GM18499 (cell line): ENCODE measurements at regions not wholly inside any gene's neighbourhood (a gene's known extent, or its start where the extent isn't known, plus 50 kb on each side); places are given as distances from the start of the nearest gene placed in this dataset.

ENCODE experiments used
- ATAC-seq: cut with Tn5 transposase; IDR thresholded peaks from one replicate; pipeline ENCODE4 v1.9.1; 2021; ENCODE audit warnings: moderate number of reproducible peaks; ENCODE audit not compliant: insufficient read depth, unreplicated experiment

DNA sequence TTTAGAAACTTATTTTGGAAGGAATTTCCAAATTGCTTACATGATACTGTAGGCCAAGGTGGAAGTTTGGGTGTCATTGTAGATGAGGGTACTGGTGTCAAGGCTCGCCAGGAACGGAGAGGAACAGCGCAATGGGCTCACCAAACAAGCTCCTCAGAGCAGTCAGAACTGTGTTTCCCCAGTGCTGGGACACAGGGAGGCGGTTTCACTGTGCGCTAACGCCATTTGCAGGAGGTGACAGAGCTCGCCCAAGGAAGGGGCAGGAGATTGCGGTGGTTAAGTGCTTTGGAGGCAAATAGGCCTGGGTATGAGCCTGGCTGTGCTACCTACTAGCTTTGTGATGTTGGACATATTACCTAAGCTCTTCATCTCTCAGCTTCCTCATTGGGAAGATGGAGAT lies 57.3 kb downstream of the HHEX start:
- no peak for ATAC-seq

DNA sequence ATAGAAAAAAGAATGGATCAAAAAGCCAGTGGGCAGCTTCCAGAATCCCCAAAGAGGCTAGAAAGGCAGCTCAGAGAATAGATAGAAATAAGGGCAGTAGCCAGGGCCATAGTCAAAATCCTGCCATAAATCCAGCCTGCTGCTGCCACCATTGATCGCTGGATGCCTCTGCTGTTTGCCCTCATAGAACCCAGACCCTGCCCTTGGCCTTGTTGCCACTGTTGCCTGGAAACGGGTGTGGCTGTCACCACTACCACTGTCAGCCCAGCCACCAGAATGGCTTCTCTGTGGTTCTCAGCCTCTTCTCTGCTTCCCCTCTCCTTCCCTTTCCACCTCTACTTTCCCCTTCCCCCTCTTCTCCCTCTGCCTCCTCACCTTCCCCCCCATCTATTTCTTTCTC lies 57.8 kb downstream of the HHEX start:
- no peak for ATAC-seq

DNA sequence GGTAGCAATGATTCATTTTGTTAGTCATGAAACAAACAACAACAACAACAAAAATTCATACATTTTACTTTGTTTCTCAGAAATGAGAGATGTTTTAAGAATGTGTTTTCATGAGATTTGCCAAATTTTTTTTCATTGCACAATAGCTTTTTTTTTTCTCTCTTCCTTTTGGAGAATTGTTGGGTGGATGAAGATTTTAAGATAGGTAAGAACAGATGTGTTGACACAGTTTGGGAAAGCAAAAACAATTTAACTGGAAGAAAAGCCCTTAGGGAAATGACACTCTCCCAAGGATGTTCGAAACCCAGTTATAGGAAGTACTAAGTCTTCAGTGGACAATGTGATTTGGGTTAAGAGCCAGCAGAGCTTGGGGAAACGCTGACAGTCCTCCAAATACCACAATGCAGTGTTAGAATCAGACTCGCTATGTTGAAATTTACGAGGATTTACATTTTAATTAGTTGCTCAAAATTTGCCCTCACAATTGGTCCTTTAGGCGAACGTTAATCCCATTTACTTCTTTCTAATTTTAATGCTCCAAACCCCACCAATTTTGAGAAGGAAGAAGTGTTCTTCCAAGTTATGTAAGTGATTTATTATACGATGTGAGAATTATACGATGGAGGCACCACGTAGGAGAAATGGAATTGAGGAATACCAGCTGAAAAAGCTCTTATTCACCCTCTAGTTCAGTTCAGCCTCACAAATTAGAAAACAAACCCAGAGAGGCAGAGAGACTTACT lies 61.2 kb downstream of the HHEX start:
- ATAC-seq = no peak

DNA sequence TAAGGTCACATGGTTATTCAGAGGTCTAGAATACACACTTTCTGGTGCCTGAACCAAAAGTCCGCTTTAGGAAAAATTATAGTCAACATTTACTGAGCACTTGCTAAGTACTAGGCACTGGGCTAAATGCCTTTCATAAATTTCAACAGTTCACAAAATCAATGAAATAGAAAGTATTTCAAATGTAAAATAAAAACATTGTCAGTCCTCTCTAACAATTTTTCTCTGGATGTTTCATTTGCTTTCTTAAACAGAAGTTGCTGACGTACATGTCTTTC lies 61.7 kb downstream of the HHEX start:
- ATAC-seq = no peak

DNA sequence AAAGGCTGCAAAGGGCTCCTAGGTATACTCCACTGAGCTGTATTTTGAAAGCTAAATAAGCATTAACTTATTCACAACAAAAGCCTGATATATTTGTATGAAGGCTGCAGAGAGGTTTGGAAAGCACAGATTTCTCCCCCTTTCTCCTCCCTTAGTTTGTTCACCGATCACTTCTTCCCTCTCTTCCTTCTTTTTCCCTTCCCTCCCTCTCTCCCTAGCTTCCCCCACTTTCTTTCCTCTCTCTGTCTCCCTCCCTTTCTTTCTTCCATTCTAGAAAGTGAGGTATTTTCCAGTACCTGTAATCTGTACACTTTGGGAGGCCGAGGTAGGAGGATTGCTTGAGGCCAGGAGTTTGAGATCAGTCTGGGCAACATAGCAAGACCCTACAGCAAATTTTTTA lies 62.1 kb downstream of the HHEX start:
- no peak for ATAC-seq

DNA sequence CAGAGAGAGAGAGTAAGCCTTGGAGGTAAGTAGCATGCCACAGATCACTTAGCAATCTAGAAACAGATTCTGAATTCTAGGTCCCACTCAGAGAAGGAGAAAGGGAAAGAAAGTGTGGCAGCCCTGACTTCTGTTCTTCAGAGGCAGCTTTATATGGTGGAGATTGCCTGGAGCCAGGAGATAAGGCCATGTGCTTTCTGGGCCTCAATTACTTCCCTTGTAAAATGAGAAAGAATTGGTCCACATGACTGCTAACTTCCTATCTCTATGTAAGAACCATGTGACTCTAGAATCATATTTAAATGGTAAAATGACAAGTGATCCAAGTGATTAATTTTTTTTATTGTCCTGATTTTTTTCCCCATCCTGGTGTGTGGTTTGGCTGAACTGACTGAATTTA lies 64.1 kb downstream of the HHEX start:
- ATAC-seq = no peak

DNA sequence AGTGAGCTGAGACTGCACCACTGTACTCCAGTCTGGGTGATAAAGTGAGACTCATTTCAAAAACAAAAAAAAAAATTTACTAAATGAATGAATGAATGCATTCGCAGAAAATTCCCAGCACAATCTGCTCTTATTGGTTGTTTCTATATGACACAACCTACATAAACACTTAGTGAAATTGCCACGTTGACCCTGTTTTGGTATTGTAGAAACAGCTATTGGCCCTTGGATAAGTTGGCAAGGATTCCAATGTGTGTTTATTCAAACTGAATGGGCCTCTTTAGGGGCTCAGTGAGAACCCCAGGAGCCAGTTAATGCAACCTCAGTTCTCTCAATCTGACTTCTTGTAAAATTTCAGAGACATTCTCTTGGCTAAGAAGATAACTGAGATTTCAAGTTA lies 66.0 kb downstream of the HHEX start:
- ATAC-seq = no peak

DNA sequence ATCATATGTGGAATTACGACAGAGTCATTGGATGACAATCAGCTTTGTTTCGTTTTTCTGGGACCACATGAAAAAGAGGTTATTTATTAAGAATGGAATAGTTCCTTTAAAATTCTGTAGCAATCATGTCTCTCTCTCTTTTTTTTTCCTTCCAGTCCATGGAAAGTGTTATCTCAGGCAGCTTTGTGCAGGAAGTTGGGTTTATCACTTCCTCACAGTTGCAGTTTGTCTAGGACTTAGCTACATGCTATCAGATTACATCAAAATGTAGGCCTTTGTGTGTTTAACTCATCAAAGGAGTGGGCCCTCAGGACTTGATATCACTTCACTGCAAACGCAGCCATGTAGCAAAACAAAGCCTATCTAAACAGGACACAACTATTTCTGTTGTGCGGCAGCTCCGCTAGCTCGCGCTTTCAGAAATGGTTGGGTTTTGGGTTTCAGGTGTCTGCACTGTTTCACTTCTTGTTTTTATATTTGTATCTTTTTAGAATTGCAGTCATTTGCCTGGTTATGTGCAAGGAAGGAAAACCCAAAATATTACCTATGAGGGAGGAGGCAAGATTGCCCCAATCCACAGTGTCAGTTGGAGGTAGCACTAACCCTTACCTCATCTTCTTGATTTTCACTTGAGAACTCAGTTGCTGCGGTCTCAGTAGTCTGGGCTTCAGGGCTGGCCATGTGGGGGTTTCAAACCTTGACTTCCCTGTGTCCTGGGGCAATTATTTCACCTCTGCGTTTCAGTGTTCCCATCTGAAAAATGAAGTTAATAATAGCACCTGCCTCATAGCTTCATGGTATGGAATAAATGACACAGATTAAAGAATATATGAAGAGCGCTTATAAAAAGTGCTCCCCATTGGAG lies 66.7 kb downstream of the HHEX start:
- ATAC-seq = peak; percentile 86

DNA sequence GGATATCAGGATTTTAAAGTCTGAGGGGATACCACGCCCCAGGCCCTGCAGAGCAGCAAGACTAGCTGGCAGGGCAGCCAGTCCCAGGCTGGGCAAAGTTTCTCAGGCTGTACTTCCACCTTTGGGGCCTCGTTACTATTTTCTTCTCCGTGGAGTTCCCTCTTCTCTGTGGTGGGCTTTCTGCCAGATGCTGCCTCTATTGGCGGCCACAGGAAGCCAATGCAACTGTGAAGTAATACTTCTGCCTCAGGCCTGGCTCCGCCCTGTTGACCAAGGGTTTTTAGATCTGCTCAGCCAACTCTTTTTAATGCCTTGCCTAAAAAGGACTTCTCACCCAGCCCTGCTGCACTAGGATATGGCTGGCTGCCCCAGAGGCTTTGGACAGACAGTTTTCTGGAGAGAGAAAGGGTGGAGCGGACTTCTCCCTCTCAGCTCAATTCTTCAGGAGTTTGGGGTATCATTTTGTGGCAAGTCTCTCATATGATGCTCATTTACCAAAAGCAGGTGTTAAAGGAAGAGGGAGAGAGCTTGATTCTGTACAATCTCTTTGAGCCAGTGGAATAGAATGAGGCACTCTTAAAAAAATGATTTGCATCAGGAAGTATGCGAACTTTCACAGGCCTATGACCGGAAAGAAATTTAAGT lies 67.4 kb downstream of the HHEX start:
- peak; percentile 50 for ATAC-seq

DNA sequence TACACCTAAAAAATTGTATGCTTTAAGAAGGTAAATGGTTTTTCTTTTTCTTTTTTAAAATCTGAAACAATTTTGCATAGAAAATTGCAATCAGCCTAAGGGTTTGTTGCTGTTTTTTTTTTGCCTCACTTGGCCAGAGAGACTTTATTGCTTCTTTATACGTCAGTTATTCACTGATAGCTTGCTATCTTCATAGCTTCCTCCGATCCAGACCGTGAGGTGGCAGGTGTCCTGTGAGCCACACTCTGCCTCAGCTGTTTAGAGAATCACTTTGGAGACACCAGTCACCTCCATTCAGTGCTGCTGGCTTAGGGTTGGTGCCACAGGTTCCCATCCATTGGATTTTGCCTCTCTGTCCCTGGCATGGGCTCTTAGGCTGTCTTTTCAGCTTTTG lies 68.0 kb downstream of the HHEX start:
- ATAC-seq = no peak

DNA sequence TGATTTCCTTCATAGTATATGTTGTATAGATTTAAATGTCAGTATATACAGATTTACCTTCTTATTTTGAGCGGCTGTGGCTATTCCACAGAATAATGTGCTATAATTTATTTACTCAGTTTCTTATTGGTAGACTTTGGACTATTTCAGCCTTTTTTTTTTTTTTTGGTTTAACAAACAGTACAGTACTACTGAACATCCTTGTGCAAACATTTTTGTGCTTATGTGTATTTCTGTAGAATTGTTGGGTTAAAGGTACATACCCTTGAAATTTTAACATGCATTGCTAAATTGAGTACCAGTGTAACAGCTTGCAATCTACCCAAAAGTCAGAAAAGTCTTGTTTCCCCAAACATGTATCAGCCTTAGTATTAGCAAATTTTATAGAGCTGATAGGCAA lies 68.8 kb downstream of the HHEX start:
- no peak for ATAC-seq

DNA sequence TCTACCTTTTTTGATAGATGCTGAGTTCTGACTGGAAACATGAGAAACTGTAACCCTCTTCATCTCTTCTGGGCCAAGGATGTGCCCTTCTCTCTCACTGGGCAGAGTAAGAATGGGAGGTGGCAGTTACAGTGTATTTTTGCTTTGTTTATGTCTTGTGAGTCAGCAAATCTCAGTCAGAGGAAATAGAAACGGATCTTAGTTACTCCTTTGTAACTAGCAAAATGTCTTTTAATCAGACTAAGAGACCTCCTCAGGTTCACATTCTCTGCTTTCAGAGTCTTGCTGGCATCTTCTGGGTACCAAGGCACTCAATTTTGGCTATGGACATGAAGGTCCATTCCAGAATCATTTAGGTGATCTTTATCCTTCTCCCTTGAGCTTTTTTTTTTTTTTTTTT lies 70.9 kb downstream of the HHEX start:
- ATAC-seq = no peak

DNA sequence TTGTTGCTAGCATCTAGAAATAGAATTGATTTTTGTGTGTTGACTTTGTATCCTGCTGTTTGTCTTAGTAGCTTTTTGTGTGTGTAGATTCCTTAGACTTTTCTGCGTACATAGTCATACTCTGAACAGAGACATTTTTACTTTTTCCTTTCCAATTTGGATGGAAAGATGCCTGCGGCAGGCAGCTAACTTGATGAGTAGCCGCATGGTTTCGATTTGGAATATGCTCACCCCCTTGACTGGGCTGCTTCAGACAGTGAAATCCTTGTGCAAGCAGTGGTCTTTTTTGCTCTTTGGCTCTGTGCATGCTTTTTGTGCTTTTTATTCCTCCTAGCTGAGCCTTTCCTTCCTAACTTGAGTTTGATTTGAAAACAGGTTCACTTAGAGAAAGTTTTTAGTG lies 71.8 kb downstream of the HHEX start:
- ATAC-seq = no peak

DNA sequence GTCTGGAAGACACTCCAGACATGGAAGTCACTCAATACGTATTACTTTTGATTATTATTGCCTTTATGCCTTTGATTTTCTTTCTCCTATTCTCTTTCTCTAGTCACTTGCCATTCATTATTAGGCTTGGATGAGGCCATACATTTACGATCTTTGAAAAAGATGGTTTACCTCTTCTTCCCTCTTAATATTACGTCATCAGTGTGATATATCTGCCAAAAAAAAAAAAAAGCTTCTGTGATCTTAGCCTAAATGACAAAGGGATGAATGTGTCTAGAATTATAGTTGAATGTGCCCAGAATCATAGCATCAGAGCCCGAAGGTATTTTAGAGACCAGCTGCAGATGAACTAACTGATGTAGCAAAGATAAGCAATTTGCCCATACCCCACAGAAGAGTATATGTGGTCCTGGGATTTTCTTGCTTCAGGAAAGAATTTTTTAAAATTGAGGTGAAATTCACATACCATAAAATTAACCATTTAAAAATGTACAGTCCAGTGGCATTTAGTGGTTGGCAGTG lies 73.9 kb downstream of the HHEX start:
- no peak for ATAC-seq

DNA sequence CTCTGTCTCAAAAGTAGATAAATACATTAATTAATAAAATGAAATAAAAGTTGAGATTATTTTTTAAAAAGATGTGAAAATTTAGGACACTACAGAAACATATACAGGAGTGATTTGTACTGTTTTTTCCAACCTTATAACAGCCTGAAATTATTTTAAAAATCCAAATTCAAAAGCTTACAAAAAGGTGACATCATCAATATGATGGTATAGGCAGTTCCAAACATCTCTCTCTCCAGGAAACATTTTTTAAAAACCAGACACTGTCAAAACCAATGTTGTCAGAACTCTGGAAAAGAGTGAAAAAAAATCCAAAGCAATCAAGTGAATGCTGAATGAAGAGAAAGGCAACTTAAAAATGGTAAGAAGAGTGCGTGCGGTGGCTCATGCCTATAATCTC lies 76.7 kb downstream of the HHEX start:
- ATAC-seq = no peak

DNA sequence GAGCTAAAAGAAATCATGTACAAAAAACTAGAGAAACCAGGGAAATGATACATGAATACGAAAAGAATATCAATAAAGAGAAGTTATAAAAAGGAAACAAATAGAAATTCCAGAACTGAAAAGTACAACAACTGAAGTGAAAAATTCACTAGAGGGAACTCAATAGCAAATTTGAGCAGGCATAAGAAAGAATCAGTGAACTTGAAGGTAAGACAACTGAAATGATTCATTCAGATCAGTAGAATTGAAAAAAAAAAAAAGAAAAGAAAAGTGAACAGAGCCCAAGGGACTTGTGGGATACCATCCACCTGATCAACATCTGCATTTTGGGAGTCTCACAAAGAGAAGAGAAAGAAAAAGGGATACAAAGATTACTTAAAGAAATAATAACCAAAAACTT lies 78.3 kb downstream of the HHEX start:
- ATAC-seq = no peak

DNA sequence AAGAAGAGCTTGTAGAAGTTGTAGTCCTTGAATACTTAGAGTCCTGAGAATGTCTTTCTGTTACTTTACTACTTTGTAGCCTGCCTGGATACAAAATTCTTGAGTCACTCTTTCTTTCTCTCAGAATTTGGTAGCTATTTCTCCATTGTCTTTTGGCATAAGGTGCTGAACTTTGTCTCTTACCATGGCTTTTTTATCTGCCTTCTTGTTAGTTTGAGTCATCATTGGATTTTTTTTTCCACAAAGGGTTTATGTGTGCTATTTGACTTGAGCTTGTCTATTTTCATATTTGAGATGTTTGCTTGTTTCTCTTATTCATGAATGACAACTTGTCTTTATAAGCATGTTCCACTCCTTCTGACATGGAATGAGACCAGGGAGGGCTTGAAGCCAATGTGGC lies 74.5 kb upstream of the EXOC6 start:
- ATAC-seq = no peak

DNA sequence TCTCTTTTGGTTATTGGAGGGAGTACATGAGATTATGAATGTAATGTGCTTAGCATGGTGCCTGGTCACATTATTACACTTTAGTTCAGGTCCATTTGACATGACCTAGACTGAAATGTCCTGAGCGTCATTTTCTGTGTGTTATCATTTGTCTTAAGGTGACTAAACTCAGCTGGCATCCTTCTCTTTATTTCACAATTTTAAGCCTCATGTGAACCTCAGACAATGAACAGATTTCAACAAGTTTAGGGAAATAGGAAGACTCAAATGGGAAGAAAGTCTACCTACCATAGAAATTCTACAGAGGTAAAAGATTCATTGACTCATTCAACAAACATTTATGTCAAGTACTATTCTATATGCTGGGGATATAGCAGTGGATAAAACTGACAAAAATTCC lies 70.2 kb upstream of the EXOC6 start:
- no peak for ATAC-seq

DNA sequence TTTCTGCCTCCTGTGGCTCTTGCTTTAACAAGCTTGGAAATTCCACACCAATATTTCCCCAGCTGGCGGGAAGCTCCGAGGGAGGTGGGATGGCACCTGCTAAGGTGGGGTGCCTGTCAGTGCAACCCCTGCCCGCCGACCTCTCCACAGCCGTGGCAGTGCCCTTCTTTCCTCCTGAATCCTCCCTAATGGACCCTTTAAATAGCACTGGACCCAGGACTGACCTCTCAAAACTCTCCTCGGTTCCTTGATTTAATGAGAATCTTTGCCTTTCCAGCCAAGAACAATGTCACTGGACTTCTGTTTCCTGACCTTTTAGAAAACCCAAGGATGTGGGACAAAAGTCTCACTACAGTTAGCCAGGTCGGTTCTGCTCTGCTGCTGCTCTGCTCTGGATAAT lies 63.2 kb upstream of the EXOC6 start:
- ATAC-seq = no peak

DNA sequence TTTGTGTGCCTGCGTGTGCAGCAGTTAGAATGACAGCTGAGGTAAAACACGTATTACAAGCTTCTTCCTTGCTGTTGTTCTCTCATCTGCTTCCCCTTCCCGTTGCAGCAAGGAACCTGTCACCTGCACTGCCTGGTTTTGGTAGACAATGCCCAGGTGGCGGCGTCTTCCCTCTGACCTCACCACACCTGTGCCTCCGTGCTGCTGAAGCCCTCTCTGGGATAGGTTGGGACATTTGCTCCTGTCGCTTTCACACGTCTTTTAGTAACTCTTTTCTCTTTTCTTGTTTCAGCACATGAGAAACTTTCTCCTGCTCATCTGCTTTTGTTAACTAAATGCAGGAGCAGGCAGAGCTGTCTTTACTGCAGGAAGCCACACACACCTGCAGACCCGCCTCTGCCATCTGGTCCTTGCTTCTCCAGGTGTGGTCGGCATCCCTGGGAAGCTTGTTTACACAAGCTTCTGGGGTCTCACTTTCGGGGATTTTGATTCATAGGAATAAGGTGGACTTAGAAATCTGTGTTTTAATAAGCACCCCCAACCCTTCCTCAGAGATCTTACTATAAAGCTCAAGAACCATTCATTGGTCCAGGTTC lies 60.7 kb upstream of the EXOC6 start:
- no peak for ATAC-seq

DNA sequence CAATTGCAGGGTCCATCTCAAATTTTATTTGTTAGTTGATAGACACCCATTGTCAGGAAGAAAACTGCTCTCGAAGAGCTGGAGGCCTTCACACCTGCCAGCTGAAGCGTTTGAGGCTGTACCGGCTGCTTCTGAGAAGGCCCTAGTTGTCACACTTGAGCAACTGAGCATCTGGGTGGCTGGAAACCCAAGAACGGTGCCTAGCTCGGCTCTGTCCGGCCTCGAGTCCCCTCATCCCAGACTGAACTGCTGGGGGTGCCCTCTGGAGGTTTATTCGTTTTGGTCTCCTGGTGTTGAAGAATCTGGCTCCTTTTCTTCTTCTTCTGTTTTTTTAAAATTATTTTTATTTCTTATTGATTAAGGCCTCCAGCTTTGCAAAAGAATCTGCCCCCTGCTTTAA lies 59.3 kb upstream of the EXOC6 start:
- no peak for ATAC-seq
